Esophagus muscularis mucosa (tissue), 4 donors: ENCODE measurements at regions not wholly inside any gene's neighbourhood (a gene's known extent, or its start where the extent isn't known, plus 50 kb on each side); places are given as distances from the start of the nearest gene placed in this dataset.

ENCODE experiments used
- DNase-seq: peaks from one replicate; pipeline ENCODE4 v3.0.0-alpha.2; 2017; ENCODE audit errors: extremely low spot score
- H3K27ac ChIP-seq, 4 donors: fragments of 200-600 bp; sonication (generic); replicated peaks in 1 of 4; 1 replicate in 3 of 4; 2 replicates in 1 of 4; pipeline ENCODE4 v1.5.1; 2016 to 2019; ENCODE audit warnings: mild to moderate bottlenecking in 1 of 4
- H3K27me3 ChIP-seq, 4 donors: fragments of 200-600 bp; sonication (generic); one replicate each; pipeline versions ENCODE4 v1.5.1 to v1.6.0; 2016 to 2019
- H3K36me3 ChIP-seq, 4 donors: fragments of 200-600 bp; sonication (generic); one replicate each; pipeline ENCODE4 v1.5.1; 2016 to 2019
- H3K4me1 ChIP-seq, 4 donors: fragments of 200-600 bp; sonication (generic); one replicate each; pipeline ENCODE4 v1.5.1; 2016 to 2019
- H3K4me3 ChIP-seq, 4 donors: fragments of 200-600 bp; sonication (generic); 1 replicate in 2 of 4; 2 replicates in 2 of 4; pipeline ENCODE4 v1.5.1; 2016 to 2019; ENCODE audit warnings: mild to moderate bottlenecking in 4 of 4, moderate library complexity in 1 of 4
- H3K9me3 ChIP-seq, 4 donors: fragments of 200-600 bp; sonication (generic); 1 replicate in 3 of 4; 2 replicates in 1 of 4; pipeline ENCODE4 v1.5.1; 2016 to 2019
- CTCF ChIP-seq, 3 experiments: fragments of 200-600 bp in 2 of 3; fragments of 450-650 bp in 1 of 3; sonication (generic) in 2 of 3; IDR thresholded peaks; one replicate each; pipeline ENCODE4 v1.5.1; 2017 to 2019; ENCODE audit warnings: antibody characterized with exemption in 3 of 3, mild to moderate bottlenecking in 2 of 3, moderate library complexity in 1 of 3
- EP300 ChIP-seq: sonication (generic); formaldehyde crosslinking; IDR thresholded peaks from one replicate; pipeline ENCODE4 v1.6.1; 2017; ENCODE audit warnings: antibody characterized with exemption
- POLR2A ChIP-seq: fragments of 450-650 bp; IDR thresholded peaks from one replicate; pipeline ENCODE4 v1.6.1; 2017; ENCODE audit warnings: antibody characterized with exemption, moderate library complexity, mild to moderate bottlenecking, low read depth
- POLR2AphosphoS5 ChIP-seq, 2 donors: sonication (generic); formaldehyde crosslinking; IDR thresholded peaks; one replicate each; pipeline ENCODE4 v1.6.1; 2017; ENCODE audit warnings: antibody characterized with exemption in 2 of 2
- WGBS: methylation state at CpG from one replicate; pipeline ENCODE4 v1.1.5; 2018; 5-methylcytosine and 5-hydroxymethylcytosine counted together
- intact Hi-C: fragments of 100-400 bp; cut with DNase I; formaldehyde crosslinking; loops from one replicate; pipeline ENCODE4 v1.15.1; 2023

GRCh38 chr10:21336476-21337170 is 188.9 kb downstream of the SKIDA1 start:
- intact Hi-C loops: loop anchor here (10.0 kb wide), 1 partner anchor 158 kb away; no protein-coding TSS in a partner anchor
- no peaks in the 10 kb centered on the region for H3K27me3 ChIP-seq
- H3K36me3 ChIP-seq: no peaks in the 10 kb centered on the region
- no peaks in the 10 kb centered on the region for H3K9me3 ChIP-seq
- H3K27ac ChIP-seq: peak overlapping the region; percentile 16 to 48 (median 26)
- WGBS: 28% methylated on average over 8 of the region's 8 CpGs
- no peak for TF ChIP-seq EP300
- no peak for TF ChIP-seq POLR2A
- TF ChIP-seq CTCF (IDR thresholded peaks at IDR 0.05): no peak
- TF ChIP-seq POLR2AphosphoS5 (IDR thresholded peaks at IDR 0.05): peak; percentile 34 to 72
- no peak for DNase-seq
- no peak overlapping the region for H3K4me3 ChIP-seq
- peaks cover 21 to 35% (median 27%) of the 10 kb centered on the region in 4 donors for H3K4me1 ChIP-seq

GRCh38 chr10:21334891-21335696 is 190.4 kb downstream of the SKIDA1 start:
- H3K36me3 ChIP-seq: no peaks in the 10 kb centered on the region
- 59% methylated on average over 11 of the region's 14 CpGs for WGBS
- H3K4me1 ChIP-seq: peaks cover 23 to 45% (median 30%) of the 10 kb centered on the region in 4 donors
- no peak overlapping the region for H3K4me3 ChIP-seq
- no peaks in the 10 kb centered on the region for H3K27me3 ChIP-seq
- intact Hi-C loops: loop anchor here (10.0 kb wide), 1 partner anchor 160 kb away; no protein-coding TSS in a partner anchor
- H3K27ac ChIP-seq: peak overlapping the region; percentile 54 to 68 (median 63)
- no peak for DNase-seq
- no peaks in the 10 kb centered on the region for H3K9me3 ChIP-seq
- TF ChIP-seq POLR2AphosphoS5 (IDR thresholded peaks at IDR 0.05) (peak; percentile 55 to 56), EP300 (no peak)

GRCh38 chr10:21330628-21331020 is 194.9 kb downstream of the SKIDA1 start:
- H3K4me1 ChIP-seq: peaks cover 17 to 38% (median 27%) of the 10 kb centered on the region in 4 donors
- peak overlapping the region in 2 of 4 donors; percentile 47 to 54 for H3K27ac ChIP-seq
- intact Hi-C loops: loop anchor here (10.0 kb wide), 1 partner anchor 164 kb away; no protein-coding TSS in a partner anchor
- 68% methylated on average over 6 of the region's 6 CpGs for WGBS
- no peaks in the 10 kb centered on the region for H3K27me3 ChIP-seq
- TF ChIP-seq EP300 (no peak), POLR2AphosphoS5 (IDR thresholded peaks at IDR 0.05) (peak in 1 of 2 donors; percentile 58), CTCF (IDR thresholded peaks at IDR 0.05) (no peak)
- DNase-seq: no peak
- no peaks in the 10 kb centered on the region for H3K9me3 ChIP-seq
- H3K36me3 ChIP-seq: no peaks in the 10 kb centered on the region
- no peak overlapping the region for H3K4me3 ChIP-seq

- 45% methylated on average over 4 of the region's 4 CpGs for whole genome bisulfite sequencing
- no peak for DNase-seq
- H3K27ac ChIP-seq: peak overlapping the region in 3 of 4 donors; percentile 35 to 54 (median 50)
- no peak overlapping the region for H3K4me3 ChIP-seq
- H3K36me3 ChIP-seq: no peaks in the 10 kb centered on the region
- peaks cover 12 to 33% (median 23%) of the 10 kb centered on the region in 4 donors for H3K4me1 ChIP-seq
- intact Hi-C loops: loop anchor here (10.0 kb wide), 1 partner anchor 165 kb away; no protein-coding TSS in a partner anchor
- no peaks in the 10 kb centered on the region for H3K27me3 ChIP-seq
- TF ChIP-seq EP300: no peak
- peak in 1 of 2 donors; percentile 48 for TF ChIP-seq POLR2AphosphoS5 (IDR thresholded peaks at IDR 0.05)
- no peak for TF ChIP-seq CTCF (IDR thresholded peaks at IDR 0.05)
- no peaks in the 10 kb centered on the region for H3K9me3 ChIP-seq
Measured at GRCh38 chr10:21329995-21330627, 195.4 kb downstream of the SKIDA1 start.
